HepG2 (cell line): ENCODE measurements at regions not wholly inside any gene's neighbourhood (a gene's known extent, or its start where the extent isn't known, plus 50 kb on each side); places are given as distances from the start of the nearest gene placed in this dataset.

Source experiments
- CREB1 ChIP-seq, 2 experiments: fragments of 450-650 bp in 1 of 2; IDR thresholded peaks; 2 replicates each; pipeline ENCODE4 v1.6.1; 2016 to 2017; ENCODE audit warnings: control low read depth in 1 of 2, mild to moderate bottlenecking in 1 of 2, missing compliant biosample characterization in 1 of 2, missing genetic modification characterization in 1 of 2
- HNRNPK ChIP-seq: fragments of 200-400 bp; formaldehyde crosslinking; IDR thresholded peaks from 2 replicates; pipeline ENCODE4 v1.6.1; 2018; ENCODE audit warnings: low read length, low read depth, moderate library complexity, mild to moderate bottlenecking; ENCODE audit not compliant: poor library complexity, severe bottlenecking
- MAX ChIP-seq: IDR thresholded peaks from 2 replicates; pipeline ENCODE4 v1.6.1; 2012; ENCODE audit warnings: inconsistent platforms
- MED1 ChIP-seq: sonication (generic); formaldehyde crosslinking; IDR thresholded peaks from 2 replicates; pipeline ENCODE4 v1.4.0; 2020; ENCODE audit warnings: missing genetic modification reagents
- MIER2 ChIP-seq: IDR thresholded peaks from 2 replicates; pipeline ENCODE4 v1.6.1; 2016; ENCODE audit warnings: missing biosample characterization, missing genetic modification reagents
- PRDM10 ChIP-seq: sonication (generic); formaldehyde crosslinking; IDR thresholded peaks from 2 replicates; pipeline ENCODE4 v1.4.0; 2020; ENCODE audit warnings: low read depth, missing genetic modification reagents
- RARA ChIP-seq: IDR thresholded peaks from 2 replicates; pipeline ENCODE4 v1.6.1; 2016; ENCODE audit warnings: missing genetic modification reagents, missing compliant biosample characterization
- RBM39 ChIP-seq: fragments of 200-400 bp; formaldehyde crosslinking; IDR thresholded peaks from one replicate; pipeline ENCODE4 v1.6.1; 2018; ENCODE audit warnings: antibody characterized with exemption, mild to moderate bottlenecking, low read depth, low read length; ENCODE audit not compliant: poor library complexity, severe bottlenecking
- TARDBP ChIP-seq: sonication (generic); formaldehyde crosslinking; IDR thresholded peaks from 2 replicates; pipeline ENCODE4 v1.8.0; 2022; ENCODE audit warnings: mild to moderate bottlenecking, missing genetic modification reagents
- TEF ChIP-seq: sonication (generic); formaldehyde crosslinking; IDR thresholded peaks from 2 replicates; pipeline ENCODE4 v1.5.0; 2020; ENCODE audit warnings: missing genetic modification reagents
- TFAP4 ChIP-seq: sonication (generic); IDR thresholded peaks from 2 replicates; pipeline ENCODE4 v1.6.1; 2016; ENCODE audit warnings: low read depth, borderline replicate concordance
- ZNF362 ChIP-seq: sonication (generic); formaldehyde crosslinking; IDR thresholded peaks from 2 replicates; pipeline ENCODE4 v1.4.0; 2020; ENCODE audit warnings: missing genetic modification reagents, mild to moderate bottlenecking, borderline replicate concordance
- ZNF501 ChIP-seq: sonication (generic); formaldehyde crosslinking; IDR thresholded peaks from 2 replicates; pipeline ENCODE4 v1.5.1; 2020; ENCODE audit warnings: mild to moderate bottlenecking, moderate library complexity, missing genetic modification reagents

GRCh38 chr5:74415695-74416102 lies 224.8 kb downstream of the ENC1 start (continued):
- TF ChIP-seq TFAP4 (peak; percentile 86; the same call in 1 of the 2 replicates), PRDM10 (no peak), ZNF362 (CRISPR knock-in tag) (peak; percentile 37; the same call in 1 of the 2 replicates), TARDBP (CRISPR knock-in tag) (peak; percentile 34), TEF (CRISPR knock-in tag) (no peak), MED1 (CRISPR knock-in tag) (peak; percentile 52), HNRNPK (no peak), CREB1 (IDR thresholded peaks at IDR 0.05) (no peak), CREB1 (CRISPR knock-in tag; IDR thresholded peaks at IDR 0.05) (0 out of 2 replicates have a peak, but pooled peaks have one; percentile 25), RARA (peak; percentile 85), ZNF501 (CRISPR knock-in tag) (0 out of 2 replicates have a peak, but pooled peaks have one; percentile 34), MAX (peak; percentile 31; the same call in 1 of the 2 replicates), RBM39 (no peak), MIER2 (no peak)
